ENCODE measurements at regions not wholly inside any gene's neighbourhood (a gene's known extent, or its start where the extent isn't known, plus 50 kb on each side); places are given as distances from the start of the nearest gene placed in this dataset.

DNA sequence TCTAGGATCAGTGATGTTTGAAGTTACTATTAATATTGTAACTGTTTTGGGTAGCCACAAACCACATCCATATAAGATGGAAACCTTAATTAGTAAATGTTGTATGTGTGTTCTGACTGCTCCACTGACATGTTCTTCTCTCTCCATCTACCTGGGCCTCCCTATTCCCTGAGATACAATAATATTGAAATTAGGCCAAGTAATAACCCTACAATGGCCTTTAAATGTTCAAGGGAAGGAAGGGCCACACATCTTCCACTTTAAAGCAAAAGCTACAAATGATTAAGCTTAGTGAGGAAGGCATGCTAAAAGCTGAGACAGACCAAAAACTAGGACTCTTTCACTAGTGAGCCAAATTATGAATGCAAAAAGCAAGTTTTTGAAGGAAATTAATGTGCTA is 176.4 kb upstream of the ANK3 start:
- Histone ChIP-seq H3K4me1 (ENCODE audit: control insufficient read depth, insufficient read depth, low read length) (peaks cover 7% of the 10 kb centered on the region), H3K4me3 (ENCODE audit: low read length) (no peak overlapping the region), H3K9ac (ENCODE audit: low read length) (no peak overlapping the region), H3K27me3 (replicated peaks; ENCODE audit: control insufficient read depth, insufficient read depth, low read length) (no peaks in the 10 kb centered on the region), H3K36me3 (ENCODE audit: control insufficient read depth, insufficient read depth, low read length, severe bottlenecking) (no peaks in the 10 kb centered on the region), H3K9me3 (ENCODE audit: control insufficient read depth, low read length) (peaks cover 9% of the 10 kb centered on the region)
- DNase-seq (ENCODE audit: low read depth), result no peak

DNA sequence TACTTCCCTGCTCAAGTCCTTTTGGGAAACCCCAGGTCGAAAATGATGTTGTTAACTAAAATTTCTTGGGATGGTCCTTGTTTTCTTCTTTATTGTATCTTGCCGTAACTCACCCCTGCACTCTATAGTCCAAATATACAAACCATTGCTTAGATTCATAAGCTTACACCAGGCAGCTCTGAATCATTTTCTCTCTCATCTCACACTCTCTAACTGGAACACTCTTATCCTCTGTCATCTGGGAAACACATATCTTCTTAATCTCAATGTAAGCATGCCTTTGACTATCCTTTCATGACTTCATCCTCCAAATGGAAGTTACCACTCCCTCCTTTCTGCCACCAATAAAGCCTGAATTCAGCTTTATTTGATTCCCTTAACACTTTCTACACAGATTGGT is 175.8 kb upstream of the ANK3 start:
- H3K4me3 ChIP-seq (ENCODE audit: low read length), result no peak overlapping the region
- H3K4me1 ChIP-seq (ENCODE audit: control insufficient read depth, insufficient read depth, low read length), result peaks cover 7% of the 10 kb centered on the region
- no peaks in the 10 kb centered on the region for H3K36me3 ChIP-seq (ENCODE audit: control insufficient read depth, insufficient read depth, low read length, severe bottlenecking)
- no peaks in the 10 kb centered on the region for H3K27me3 ChIP-seq (replicated peaks; ENCODE audit: control insufficient read depth, insufficient read depth, low read length)
- H3K9ac ChIP-seq (ENCODE audit: low read length), result no peak overlapping the region
- DNase-seq (ENCODE audit: low read depth), result no peak
- H3K9me3 ChIP-seq (ENCODE audit: control insufficient read depth, low read length), result peaks cover 9% of the 10 kb centered on the region

DNA sequence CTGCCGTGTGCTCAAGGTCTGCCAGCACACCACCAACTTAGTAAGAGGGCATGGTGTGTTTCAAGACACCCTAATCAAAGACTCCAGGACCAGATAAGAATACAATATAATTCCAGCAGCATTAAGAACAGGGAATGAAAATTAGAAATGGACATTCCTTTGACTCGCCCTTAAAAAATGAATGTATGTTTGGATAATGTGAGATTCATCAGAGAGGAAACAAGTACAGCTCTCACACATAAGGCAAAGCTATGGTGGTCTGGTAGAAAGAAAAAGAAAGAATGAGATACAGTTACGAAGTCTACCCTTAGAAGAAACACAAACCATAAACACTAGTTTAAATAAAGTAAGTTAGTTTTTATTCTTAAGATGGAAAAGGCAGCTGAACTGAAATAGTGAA is 174.8 kb upstream of the ANK3 start:
- Histone ChIP-seq H3K4me1 (ENCODE audit: control insufficient read depth, insufficient read depth, low read length) (peaks cover 7% of the 10 kb centered on the region), H3K4me3 (ENCODE audit: low read length) (no peak overlapping the region), H3K27me3 (replicated peaks; ENCODE audit: control insufficient read depth, insufficient read depth, low read length) (no peaks in the 10 kb centered on the region), H3K9me3 (ENCODE audit: control insufficient read depth, low read length) (peaks cover 9% of the 10 kb centered on the region), H3K36me3 (ENCODE audit: control insufficient read depth, insufficient read depth, low read length, severe bottlenecking) (no peaks in the 10 kb centered on the region), H3K9ac (ENCODE audit: low read length) (no peak overlapping the region)
- DNase-seq (ENCODE audit: low read depth), result no peak

DNA sequence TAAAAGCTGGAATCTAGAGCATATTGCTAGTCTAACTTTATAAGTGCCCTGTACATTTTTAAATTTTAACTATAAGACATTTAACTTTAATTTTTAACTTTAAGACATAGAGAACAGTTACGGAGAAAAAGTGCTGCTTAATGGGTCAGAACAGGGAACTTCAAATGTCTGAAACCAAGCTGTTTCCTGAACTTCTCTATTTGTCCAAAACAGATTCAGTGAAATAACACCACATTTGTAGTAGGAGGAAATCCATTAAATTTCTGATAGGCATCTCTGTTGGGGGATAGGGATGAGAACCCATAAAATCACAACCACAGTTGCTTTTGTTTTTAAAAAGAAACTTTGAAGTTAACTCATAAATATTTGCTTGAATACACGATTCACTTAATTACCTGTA is 170.8 kb upstream of the ANK3 start:
- Histone ChIP-seq H3K9ac (ENCODE audit: low read length) (no peak overlapping the region), H3K4me3 (ENCODE audit: low read length) (no peak overlapping the region), H3K27me3 (replicated peaks; ENCODE audit: control insufficient read depth, insufficient read depth, low read length) (no peaks in the 10 kb centered on the region), H3K9me3 (ENCODE audit: control insufficient read depth, low read length) (no peaks in the 10 kb centered on the region), H3K36me3 (ENCODE audit: control insufficient read depth, insufficient read depth, low read length, severe bottlenecking) (no peaks in the 10 kb centered on the region), H3K4me1 (ENCODE audit: control insufficient read depth, insufficient read depth, low read length) (peaks cover 7% of the 10 kb centered on the region)
- DNase-seq (ENCODE audit: low read depth), result no peak

DNA sequence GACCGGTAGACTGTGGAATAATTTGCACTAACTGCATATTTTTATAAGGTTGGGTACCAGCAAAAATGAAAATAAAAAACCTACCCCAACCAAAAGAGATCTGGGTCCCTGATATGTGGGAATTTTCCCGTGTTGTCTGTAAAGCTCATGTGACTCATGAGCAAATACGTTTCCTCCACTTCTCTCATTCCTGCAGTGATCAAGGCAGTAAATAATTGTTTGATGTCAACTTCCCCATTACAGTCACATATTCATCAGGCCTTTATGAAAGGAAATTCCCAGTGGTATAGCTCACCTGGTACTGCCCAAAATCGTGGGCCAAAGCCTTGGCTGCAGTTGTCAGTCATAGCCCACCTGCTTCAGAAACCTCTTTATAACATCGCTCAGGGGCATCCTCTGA is 166.0 kb upstream of the ANK3 start:
- Histone ChIP-seq H3K9ac (ENCODE audit: low read length) (no peak overlapping the region), H3K9me3 (ENCODE audit: control insufficient read depth, low read length) (no peaks in the 10 kb centered on the region), H3K36me3 (ENCODE audit: control insufficient read depth, insufficient read depth, low read length, severe bottlenecking) (no peaks in the 10 kb centered on the region), H3K4me3 (ENCODE audit: low read length) (no peak overlapping the region), H3K27me3 (replicated peaks; ENCODE audit: control insufficient read depth, insufficient read depth, low read length) (no peaks in the 10 kb centered on the region), H3K4me1 (ENCODE audit: control insufficient read depth, insufficient read depth, low read length) (no peaks in the 10 kb centered on the region)
- DNase-seq (ENCODE audit: low read depth), result no peak

DNA sequence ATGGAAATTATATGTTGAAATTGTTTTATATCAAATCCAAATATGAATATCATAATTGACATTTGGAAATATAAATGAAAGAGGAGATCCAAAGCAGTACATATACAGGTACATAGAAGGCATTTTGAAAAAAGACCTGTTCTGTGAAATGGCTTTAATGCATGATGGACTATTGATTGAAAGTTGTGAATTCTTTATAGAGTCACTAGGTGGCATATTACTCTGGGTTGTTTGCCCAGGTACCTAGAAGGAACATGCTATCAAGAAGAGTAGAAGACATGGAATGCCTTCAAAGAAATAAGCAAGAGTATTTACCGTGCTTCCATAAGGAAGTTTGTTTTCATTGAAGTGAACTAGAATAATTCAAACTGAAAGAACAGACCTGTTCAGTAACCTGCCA is 160.0 kb upstream of the ANK3 start:
- H3K9ac ChIP-seq (ENCODE audit: low read length), result no peak overlapping the region
- no peaks in the 10 kb centered on the region for H3K4me1 ChIP-seq (ENCODE audit: control insufficient read depth, insufficient read depth, low read length)
- H3K36me3 ChIP-seq (ENCODE audit: control insufficient read depth, insufficient read depth, low read length, severe bottlenecking), result no peaks in the 10 kb centered on the region
- no peak overlapping the region for H3K4me3 ChIP-seq (ENCODE audit: low read length)
- DNase-seq (ENCODE audit: low read depth), result no peak
- no peaks in the 10 kb centered on the region for H3K9me3 ChIP-seq (ENCODE audit: control insufficient read depth, low read length)
- no peaks in the 10 kb centered on the region for H3K27me3 ChIP-seq (replicated peaks; ENCODE audit: control insufficient read depth, insufficient read depth, low read length)

DNA sequence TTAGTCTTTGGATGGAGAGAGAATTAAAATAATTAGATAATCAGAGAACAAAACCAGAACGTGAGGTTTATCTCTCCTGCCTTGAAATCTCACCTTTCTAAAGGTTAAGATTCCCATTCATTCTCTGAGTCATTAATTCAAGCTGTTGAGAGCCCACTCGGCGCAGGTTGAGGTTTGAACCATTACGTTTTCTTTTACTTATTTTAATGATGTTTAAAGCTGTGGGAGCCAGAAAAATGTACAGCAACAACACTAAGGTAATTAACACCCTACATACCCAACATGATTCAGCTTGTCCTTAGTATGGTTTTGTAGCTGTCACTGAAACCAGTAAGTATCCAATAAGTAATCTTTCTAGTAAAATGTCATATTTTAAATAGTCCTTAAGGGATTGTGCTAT is 153.0 kb upstream of the ANK3 start:
- Histone ChIP-seq H3K9ac (ENCODE audit: low read length) (no peak overlapping the region), H3K9me3 (ENCODE audit: control insufficient read depth, low read length) (no peaks in the 10 kb centered on the region), H3K27me3 (replicated peaks; ENCODE audit: control insufficient read depth, insufficient read depth, low read length) (no peaks in the 10 kb centered on the region), H3K4me1 (ENCODE audit: control insufficient read depth, insufficient read depth, low read length) (no peaks in the 10 kb centered on the region), H3K4me3 (ENCODE audit: low read length) (no peak overlapping the region), H3K36me3 (ENCODE audit: control insufficient read depth, insufficient read depth, low read length, severe bottlenecking) (no peaks in the 10 kb centered on the region)
- DNase-seq (ENCODE audit: low read depth), result no peak

DNA sequence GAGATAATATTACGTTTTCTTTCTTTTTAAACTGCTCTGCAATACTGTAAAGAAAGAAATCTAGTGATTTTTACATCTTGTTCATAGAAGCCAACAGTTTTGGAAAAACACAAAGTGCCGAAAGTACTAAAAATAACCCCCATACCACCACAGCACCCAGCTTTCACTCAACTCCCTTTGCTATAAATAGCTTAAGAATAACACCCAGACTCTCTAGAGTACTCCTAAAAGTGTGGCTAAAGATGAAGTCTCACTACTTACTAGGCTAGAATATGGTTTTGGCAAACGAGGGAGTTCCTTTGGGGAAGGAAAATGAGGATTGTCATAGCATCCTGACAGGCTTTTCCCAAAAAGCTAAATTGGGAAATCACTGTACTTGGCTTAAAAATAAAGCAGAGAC is 151.8 kb upstream of the ANK3 start:
- no peak for DNase-seq (ENCODE audit: low read depth)
- Histone ChIP-seq H3K36me3 (ENCODE audit: control insufficient read depth, insufficient read depth, low read length, severe bottlenecking) (no peaks in the 10 kb centered on the region), H3K9me3 (ENCODE audit: control insufficient read depth, low read length) (no peaks in the 10 kb centered on the region), H3K4me3 (ENCODE audit: low read length) (no peak overlapping the region), H3K4me1 (ENCODE audit: control insufficient read depth, insufficient read depth, low read length) (no peaks in the 10 kb centered on the region), H3K9ac (ENCODE audit: low read length) (no peak overlapping the region), H3K27me3 (replicated peaks; ENCODE audit: control insufficient read depth, insufficient read depth, low read length) (no peaks in the 10 kb centered on the region)

DNA sequence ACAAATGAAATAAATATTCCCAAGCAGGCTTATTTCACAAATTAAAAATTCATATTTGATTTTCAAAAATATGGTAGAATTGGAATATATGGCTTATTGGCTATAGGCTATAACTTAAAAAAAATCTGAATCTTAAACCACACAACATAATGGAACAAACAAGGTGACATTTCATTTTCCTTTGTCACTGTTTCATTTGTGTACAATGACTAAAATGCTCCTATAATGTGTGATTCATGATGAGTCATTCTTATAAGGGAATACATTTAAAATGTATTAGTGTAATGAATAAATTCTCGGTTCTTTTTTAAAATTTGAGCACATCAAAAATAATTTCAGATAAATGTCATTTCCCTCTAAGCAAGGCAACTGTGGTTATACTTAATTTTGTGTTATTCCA is 148.0 kb upstream of the ANK3 start:
- Histone ChIP-seq H3K27me3 (replicated peaks; ENCODE audit: control insufficient read depth, insufficient read depth, low read length) (no peaks in the 10 kb centered on the region), H3K9ac (ENCODE audit: low read length) (no peak overlapping the region), H3K4me1 (ENCODE audit: control insufficient read depth, insufficient read depth, low read length) (no peaks in the 10 kb centered on the region), H3K9me3 (ENCODE audit: control insufficient read depth, low read length) (no peaks in the 10 kb centered on the region), H3K4me3 (ENCODE audit: low read length) (no peak overlapping the region), H3K36me3 (ENCODE audit: control insufficient read depth, insufficient read depth, low read length, severe bottlenecking) (no peaks in the 10 kb centered on the region)
- no peak for DNase-seq (ENCODE audit: low read depth)

DNA sequence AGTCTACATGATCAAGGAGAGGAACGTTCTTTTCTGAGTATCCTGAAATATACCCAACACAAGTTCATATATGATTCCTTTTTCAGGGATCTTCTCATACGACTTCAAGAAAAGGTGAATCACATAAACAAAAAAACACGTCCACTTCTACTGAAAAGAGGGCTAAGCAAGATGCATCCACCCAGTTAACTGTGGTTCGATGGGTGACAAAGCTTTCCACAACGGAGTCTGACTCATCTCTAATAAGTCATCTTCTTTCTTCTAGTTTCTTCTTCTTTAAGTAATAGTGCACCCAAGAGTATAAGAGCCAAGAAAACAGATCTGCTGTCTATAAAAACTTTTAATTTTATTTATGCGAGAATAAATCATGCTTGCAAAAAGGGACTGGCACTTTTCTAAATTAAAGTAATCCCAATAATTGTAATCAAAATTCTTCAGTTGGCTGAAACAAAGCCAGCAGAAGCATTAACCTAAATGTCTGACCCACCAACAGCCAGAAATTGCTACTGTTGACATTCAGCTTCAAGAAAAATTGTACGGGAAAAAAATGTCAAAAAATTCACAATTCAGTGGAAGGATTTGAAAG is 146.9 kb upstream of the ANK3 start:
- Histone ChIP-seq H3K9ac (ENCODE audit: low read length) (no peak overlapping the region), H3K36me3 (ENCODE audit: control insufficient read depth, insufficient read depth, low read length, severe bottlenecking) (no peaks in the 10 kb centered on the region), H3K27me3 (replicated peaks; ENCODE audit: control insufficient read depth, insufficient read depth, low read length) (no peaks in the 10 kb centered on the region), H3K4me3 (ENCODE audit: low read length) (no peak overlapping the region), H3K9me3 (ENCODE audit: control insufficient read depth, low read length) (no peaks in the 10 kb centered on the region), H3K4me1 (ENCODE audit: control insufficient read depth, insufficient read depth, low read length) (no peaks in the 10 kb centered on the region)
- DNase-seq (ENCODE audit: low read depth), result no peak

DNA sequence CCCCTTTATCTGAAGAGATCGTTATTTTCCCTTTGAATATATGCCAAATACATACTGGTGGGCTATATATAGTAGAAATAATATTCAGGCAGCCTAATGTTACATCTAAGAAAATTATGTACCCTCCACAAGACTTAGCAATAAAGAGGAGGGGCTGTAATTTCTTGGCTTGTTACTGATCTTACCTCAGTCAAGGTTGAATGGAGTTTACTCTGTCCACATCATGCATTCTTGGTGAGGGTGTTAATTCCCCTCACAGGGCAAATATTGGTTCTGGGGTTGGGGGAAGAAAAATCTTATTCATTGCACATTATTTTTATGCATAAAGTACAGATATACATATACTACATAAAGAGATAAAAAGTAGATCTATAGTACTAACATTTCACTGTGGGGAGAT is 145.8 kb upstream of the ANK3 start:
- H3K4me1 ChIP-seq (ENCODE audit: control insufficient read depth, insufficient read depth, low read length), result no peaks in the 10 kb centered on the region
- no peaks in the 10 kb centered on the region for H3K27me3 ChIP-seq (replicated peaks; ENCODE audit: control insufficient read depth, insufficient read depth, low read length)
- no peak overlapping the region for H3K4me3 ChIP-seq (ENCODE audit: low read length)
- H3K36me3 ChIP-seq (ENCODE audit: control insufficient read depth, insufficient read depth, low read length, severe bottlenecking), result no peaks in the 10 kb centered on the region
- H3K9me3 ChIP-seq (ENCODE audit: control insufficient read depth, low read length), result no peaks in the 10 kb centered on the region
- no peak for DNase-seq (ENCODE audit: low read depth)
- H3K9ac ChIP-seq (ENCODE audit: low read length), result no peak overlapping the region

DNA sequence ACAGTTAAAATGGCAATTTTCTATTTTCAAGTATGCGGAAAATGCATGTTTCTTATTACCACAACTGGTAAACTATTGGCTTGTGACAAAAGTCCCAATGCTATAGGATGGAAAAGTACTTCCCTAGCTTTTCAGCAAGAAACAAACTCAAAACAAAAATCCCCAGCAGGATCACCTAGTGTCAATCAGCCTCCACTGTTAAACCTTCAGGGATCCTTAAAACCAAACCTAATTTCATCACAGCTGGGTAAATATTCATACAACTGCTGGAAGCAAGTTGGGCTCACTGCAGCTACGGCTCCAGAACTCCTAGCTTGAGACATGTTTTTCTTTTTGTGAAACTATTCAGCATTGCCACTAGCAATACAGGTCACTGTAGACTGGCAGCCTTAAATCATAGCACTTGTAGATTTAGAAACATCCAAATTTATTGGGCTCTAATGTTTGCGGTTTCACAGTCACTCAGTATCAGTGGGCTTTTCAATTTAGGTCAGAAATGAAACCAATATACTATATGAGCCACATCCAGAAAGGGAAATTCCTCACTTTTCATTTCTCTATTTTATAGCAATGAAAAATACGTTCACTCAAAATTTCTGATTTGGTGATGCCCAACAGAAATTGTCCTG is 145.2 kb upstream of the ANK3 start:
- no peaks in the 10 kb centered on the region for H3K27me3 ChIP-seq (replicated peaks; ENCODE audit: control insufficient read depth, insufficient read depth, low read length)
- no peaks in the 10 kb centered on the region for H3K4me1 ChIP-seq (ENCODE audit: control insufficient read depth, insufficient read depth, low read length)
- no peaks in the 10 kb centered on the region for H3K36me3 ChIP-seq (ENCODE audit: control insufficient read depth, insufficient read depth, low read length, severe bottlenecking)
- H3K9me3 ChIP-seq (ENCODE audit: control insufficient read depth, low read length), result no peaks in the 10 kb centered on the region
- no peak overlapping the region for H3K4me3 ChIP-seq (ENCODE audit: low read length)
- no peak for DNase-seq (ENCODE audit: low read depth)
- no peak overlapping the region for H3K9ac ChIP-seq (ENCODE audit: low read length)

Measured in adipocyte (in vitro differentiated cells).